B cell (primary cell): ENCODE measurements at regions not wholly inside any gene's neighbourhood (a gene's known extent, or its start where the extent isn't known, plus 50 kb on each side); places are given as distances from the start of the nearest gene placed in this dataset.

Experiments
- ATAC-seq: fragments of 200-7000 bp; cut with Tn5 transposase; one replicate; pipeline ENCODE4 v1.10.0; 2021; ENCODE audit warnings: low read depth, mild to moderate bottlenecking, moderate number of reproducible peaks, moderate library complexity
- CTCF ChIA-PET: fragments of 350-600 bp; sonication (Branson Sonifier 250); formaldehyde crosslinking; loops from one replicate; lab custom pipeline; 2021; ENCODE audit warnings: antibody characterized with exemption, inconsistent platforms; lab: Charles Lee
- POLR2A ChIA-PET: fragments of 350-600 bp; sonication (Branson Sonifier 250); formaldehyde crosslinking; loops from one replicate; lab custom pipeline; 2021; ENCODE audit warnings: antibody characterized with exemption; lab: Charles Lee
- DNase-seq: peaks from one replicate; pipeline ENCODE4 v3.0.0; 2013
- H2AFZ ChIP-seq: 2 replicates; pipeline ENCODE4 v1.6.1; 2012; ENCODE audit warnings: mild to moderate bottlenecking, low read depth, low read length; ENCODE audit not compliant: insufficient read depth, poor library complexity, severe bottlenecking
- H3K27ac ChIP-seq, 2 donors: 1 replicate in 1 of 2; 2 replicates in 1 of 2; pipeline ENCODE4 v1.5.1; 2012 to 2013; ENCODE audit warnings: low read length in 2 of 2, mild to moderate bottlenecking in 2 of 2, moderate library complexity in 1 of 2
- H3K27me3 ChIP-seq, 4 experiments: fragments of 200-600 bp in 1 of 4; sonication (generic) in 1 of 4; replicated peaks in 1 of 4; 1 replicate in 2 of 4; 2 replicates in 2 of 4; pipeline versions ENCODE4 v1.6.1 to v1.7.0; 2013 to 2016; ENCODE audit warnings: low read length in 3 of 4, mild to moderate bottlenecking in 2 of 4, mixed read lengths in 1 of 4, moderate library complexity in 1 of 4; ENCODE audit not compliant: insufficient read depth in 4 of 4, control insufficient read depth in 3 of 4; ENCODE audit errors: control extremely low read depth in 1 of 4
- H3K36me3 ChIP-seq, 2 experiments: replicated peaks in 1 of 2; 1 replicate in 1 of 2; 2 replicates in 1 of 2; pipeline versions ENCODE4 v1.6.1 to v1.7.1; 2013; ENCODE audit warnings: low read length in 1 of 2; ENCODE audit not compliant: insufficient read depth in 2 of 2, control insufficient read depth in 1 of 2; ENCODE audit errors: control extremely low read depth in 1 of 2, extremely low read depth in 1 of 2
- H3K4me1 ChIP-seq, 2 donors: fragments of 200-600 bp in 1 of 2; sonication (generic) in 1 of 2; 1 replicate in 1 of 2; 2 replicates in 1 of 2; pipeline versions ENCODE4 v1.5.1 to v1.6.1; 2013 to 2017; ENCODE audit warnings: low read length in 2 of 2; ENCODE audit not compliant: control insufficient read depth in 2 of 2, insufficient read depth in 2 of 2
- H3K4me2 ChIP-seq: replicated peaks from 2 replicates; pipeline ENCODE3; 2012; ENCODE audit warnings: mild to moderate bottlenecking, low read depth, low read length; ENCODE audit not compliant: poor library complexity, severe bottlenecking
- H3K4me3 ChIP-seq, 5 experiments: fragments of 200-600 bp in 1 of 5; sonication (generic) in 1 of 5; 1 replicate in 3 of 5; 2 replicates in 2 of 5; pipeline versions ENCODE4 v1.5.1 to v1.7.0; 2011 to 2016; ENCODE audit warnings: low read length in 4 of 5, mild to moderate bottlenecking in 4 of 5, low read depth in 2 of 5, control low read depth in 1 of 5, moderate library complexity in 1 of 5; ENCODE audit not compliant: insufficient read depth in 1 of 5; ENCODE audit errors: control extremely low read depth in 1 of 5, extremely low read depth in 1 of 5
- H3K79me2 ChIP-seq: fragments of 200-600 bp; sonication (generic); one replicate; pipeline ENCODE4 v1.6.0; 2016; ENCODE audit warnings: low read length; ENCODE audit not compliant: control insufficient read depth, insufficient read depth
- H3K9ac ChIP-seq: fragments of 200-600 bp; sonication (generic); 2 replicates; pipeline ENCODE4 v1.6.1; 2017; ENCODE audit warnings: mild to moderate bottlenecking, low read length, moderate library complexity
- H3K9me3 ChIP-seq, 3 donors: one replicate each; pipeline versions ENCODE4 v1.6.1 to v1.7.1; 2013; ENCODE audit warnings: low read length in 2 of 3; ENCODE audit not compliant: control insufficient read depth in 2 of 3, insufficient read depth in 1 of 3; ENCODE audit errors: control extremely low read depth in 1 of 3
- H4K20me1 ChIP-seq: 2 replicates; pipeline ENCODE4 v1.6.0; 2012; ENCODE audit warnings: mild to moderate bottlenecking, low read length; ENCODE audit not compliant: insufficient read depth, control insufficient read depth, poor library complexity, severe bottlenecking
- H3K27ac Mint-ChIP-seq: one replicate; pipeline ENCODE4 v1.8.0; 2021; ENCODE audit warnings: mixed read lengths
- H3K27me3 Mint-ChIP-seq: one replicate; pipeline ENCODE4 v1.8.0; 2021; ENCODE audit warnings: mixed read lengths
- H3K4me1 Mint-ChIP-seq: one replicate; pipeline ENCODE4 v1.8.0; 2021; ENCODE audit warnings: mixed read lengths
- H3K4me3 Mint-ChIP-seq: one replicate; pipeline ENCODE4 v1.8.0; 2021; ENCODE audit warnings: mixed read lengths
- H3K9me3 Mint-ChIP-seq: one replicate; pipeline ENCODE4 v1.8.0; 2022; ENCODE audit warnings: mixed read lengths; ENCODE audit not compliant: insufficient read depth
- CTCF ChIP-seq: fragments of 200-600 bp; IDR thresholded peaks from one replicate; pipeline ENCODE4 v1.8.0; 2022; ENCODE audit warnings: antibody characterized with exemption, mild to moderate bottlenecking
- EZH2 ChIP-seq: IDR thresholded peaks from 2 replicates; pipeline ENCODE4 v1.6.1; 2012; ENCODE audit warnings: borderline replicate concordance, low read depth, mild to moderate bottlenecking, moderate library complexity, low read length; ENCODE audit not compliant: insufficient read depth, poor library complexity, severe bottlenecking
- WGBS: methylation state at CpG from one replicate; pipeline ENCODE4 v1.1.5; 2013; ENCODE audit warnings: missing lambda C conversion rate; ENCODE audit not compliant: insufficient coverage; 5-methylcytosine and 5-hydroxymethylcytosine counted together
- intact Hi-C: fragments of 100-400 bp; cut with micrococcal nuclease; formaldehyde crosslinking; loops from one replicate; pipeline ENCODE4 v1.10.0; 2022

GRCh38 chr15:39053480-39053879 is 488.9 kb upstream of the RASGRP1 start:
- ATAC-seq (no peak), DNase-seq (no peak)
- no peak overlapping the region for H3K4me3 Mint-ChIP-seq
- Histone ChIP-seq H3K9me3 (peaks cover 0 to 8% (median 0%) of the 10 kb centered on the region in 3 donors), H2AFZ (no peak overlapping the region), H3K27me3 (no peaks in the 10 kb centered on the region), H3K36me3 (no peaks in the 10 kb centered on the region), H3K4me3 (no peak overlapping the region), H4K20me1 (no peaks in the 10 kb centered on the region), H3K4me1 (no peaks in the 10 kb centered on the region), H3K79me2 (no peaks in the 10 kb centered on the region), H3K27ac (no peak overlapping the region), H3K4me2 (no peak overlapping the region), H3K9ac (no peak overlapping the region)
- POLR2A ChIA-PET, result no interaction called here
- intact Hi-C loops, result no loop called here
- CTCF ChIA-PET, result no interaction called here
- H3K4me1 Mint-ChIP-seq, result no peaks in the 10 kb centered on the region
- H3K27ac Mint-ChIP-seq, result no peak overlapping the region
- TF ChIP-seq EZH2 (no peak), CTCF (no peak)
- H3K9me3 Mint-ChIP-seq, result peaks cover 13% of the 10 kb centered on the region
- H3K27me3 Mint-ChIP-seq, result no peaks in the 10 kb centered on the region

GRCh38 chr15:39054128-39054732 is 489.6 kb upstream of the RASGRP1 start:
- H3K4me1 Mint-ChIP-seq, result no peaks in the 10 kb centered on the region
- Histone ChIP-seq H3K27me3 (no peaks in the 10 kb centered on the region), H3K79me2 (no peaks in the 10 kb centered on the region), H4K20me1 (no peaks in the 10 kb centered on the region), H3K4me1 (no peaks in the 10 kb centered on the region), H3K9me3 (peaks cover 0 to 4% (median 0%) of the 10 kb centered on the region in 3 donors), H3K36me3 (no peaks in the 10 kb centered on the region), H3K4me3 (no peak overlapping the region), H3K9ac (no peak overlapping the region), H2AFZ (no peak overlapping the region), H3K4me2 (no peak overlapping the region), H3K27ac (no peak overlapping the region)
- no peak overlapping the region for H3K27ac Mint-ChIP-seq
- peaks cover 10% of the 10 kb centered on the region for H3K9me3 Mint-ChIP-seq
- DNase-seq, result no peak
- ChIA-PET CTCF (no interaction called here), POLR2A (no interaction called here)
- TF ChIP-seq CTCF, result no peak
- no peak for TF ChIP-seq EZH2
- H3K4me3 Mint-ChIP-seq, result no peak overlapping the region
- ATAC-seq, result no peak
- WGBS, result 75% methylated on average over 1 of the region's 5 CpGs
- H3K27me3 Mint-ChIP-seq, result no peaks in the 10 kb centered on the region
- intact Hi-C loops, result no loop called here
